ENCODE measurements at regions not wholly inside any gene's neighbourhood (a gene's known extent, or its start where the extent isn't known, plus 50 kb on each side); places are given as distances from the start of the nearest gene placed in this dataset.

DNA sequence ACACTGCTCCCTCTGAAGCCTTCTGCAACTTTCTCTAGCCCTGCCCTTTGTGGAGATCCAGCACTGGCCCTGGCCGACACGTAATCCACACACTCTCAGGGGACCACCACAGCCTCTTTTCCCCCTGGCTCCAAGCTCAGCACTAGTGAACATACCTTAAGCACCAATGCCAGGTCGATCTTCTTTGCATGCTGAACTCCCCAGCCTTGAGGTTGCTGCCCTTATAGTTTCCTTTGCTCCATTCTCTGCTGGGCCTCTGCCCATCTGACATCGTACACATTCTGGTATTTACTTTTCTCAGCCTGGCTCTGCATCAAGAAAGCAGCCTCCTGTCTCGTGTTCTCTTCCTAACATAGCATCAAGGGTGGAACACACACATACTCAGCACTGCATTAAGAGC lies 361.5 kb downstream of the LPIN1 start:
- DNase-seq = no peak
- Mint-ChIP-seq H3K4me3 (ENCODE audit: unreplicated experiment) (no peak overlapping the region), H3K9me3 (ENCODE audit: unreplicated experiment) (no peaks in the 10 kb centered on the region), H3K27ac (ENCODE audit: unreplicated experiment) (no peak overlapping the region), H3K4me1 (ENCODE audit: low read depth, unreplicated experiment) (no peaks in the 10 kb centered on the region), H3K27me3 (ENCODE audit: unreplicated experiment) (no peaks in the 10 kb centered on the region), H3K36me3 (ENCODE audit: unreplicated experiment) (no peaks in the 10 kb centered on the region)
- TF ChIP-seq, protein P1, sequence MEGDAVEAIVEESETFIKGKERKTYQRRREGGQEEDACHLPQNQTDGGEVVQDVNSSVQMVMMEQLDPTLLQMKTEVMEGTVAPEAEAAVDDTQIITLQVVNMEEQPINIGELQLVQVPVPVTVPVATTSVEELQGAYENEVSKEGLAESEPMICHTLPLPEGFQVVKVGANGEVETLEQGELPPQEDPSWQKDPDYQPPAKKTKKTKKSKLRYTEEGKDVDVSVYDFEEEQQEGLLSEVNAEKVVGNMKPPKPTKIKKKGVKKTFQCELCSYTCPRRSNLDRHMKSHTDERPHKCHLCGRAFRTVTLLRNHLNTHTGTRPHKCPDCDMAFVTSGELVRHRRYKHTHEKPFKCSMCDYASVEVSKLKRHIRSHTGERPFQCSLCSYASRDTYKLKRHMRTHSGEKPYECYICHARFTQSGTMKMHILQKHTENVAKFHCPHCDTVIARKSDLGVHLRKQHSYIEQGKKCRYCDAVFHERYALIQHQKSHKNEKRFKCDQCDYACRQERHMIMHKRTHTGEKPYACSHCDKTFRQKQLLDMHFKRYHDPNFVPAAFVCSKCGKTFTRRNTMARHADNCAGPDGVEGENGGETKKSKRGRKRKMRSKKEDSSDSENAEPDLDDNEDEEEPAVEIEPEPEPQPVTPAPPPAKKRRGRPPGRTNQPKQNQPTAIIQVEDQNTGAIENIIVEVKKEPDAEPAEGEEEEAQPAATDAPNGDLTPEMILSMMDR (IDR thresholded peaks at IDR 0.05; ENCODE audit: partially characterized antibody, unreplicated experiment) = no peak

DNA sequence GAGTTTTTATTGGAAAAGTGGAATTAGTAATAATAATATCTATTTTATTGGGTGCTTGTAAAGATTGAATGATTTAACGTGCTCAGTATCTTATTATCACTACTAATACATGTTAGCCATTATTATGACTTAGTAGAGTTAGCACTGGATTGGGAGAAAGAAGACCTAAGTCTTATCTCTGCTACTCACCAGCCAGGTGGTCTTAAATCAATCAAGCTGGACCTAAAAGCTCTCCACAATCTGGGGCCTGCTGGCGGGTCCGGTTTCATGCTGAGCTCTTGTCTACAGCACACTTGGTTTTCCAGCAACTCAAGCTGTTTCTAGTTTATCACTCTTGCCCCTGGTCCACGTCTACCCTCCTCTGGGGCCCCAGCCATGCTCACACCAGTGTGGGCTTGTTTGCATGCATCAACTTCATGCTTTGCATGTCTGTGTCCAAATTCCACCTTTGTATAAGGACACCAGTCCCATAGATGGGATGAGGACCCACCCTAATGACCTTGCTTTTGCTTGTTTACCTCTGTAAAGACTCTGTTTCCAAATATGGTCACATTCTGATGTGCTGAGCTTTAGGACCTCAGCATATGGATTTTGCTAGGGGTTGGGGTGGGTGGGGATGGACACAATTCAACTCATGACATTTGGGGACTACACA lies 363.1 kb downstream of the LPIN1 start:
- no peak for DNase-seq
- no peak overlapping the region for H3K27ac Mint-ChIP-seq (ENCODE audit: unreplicated experiment)

DNA sequence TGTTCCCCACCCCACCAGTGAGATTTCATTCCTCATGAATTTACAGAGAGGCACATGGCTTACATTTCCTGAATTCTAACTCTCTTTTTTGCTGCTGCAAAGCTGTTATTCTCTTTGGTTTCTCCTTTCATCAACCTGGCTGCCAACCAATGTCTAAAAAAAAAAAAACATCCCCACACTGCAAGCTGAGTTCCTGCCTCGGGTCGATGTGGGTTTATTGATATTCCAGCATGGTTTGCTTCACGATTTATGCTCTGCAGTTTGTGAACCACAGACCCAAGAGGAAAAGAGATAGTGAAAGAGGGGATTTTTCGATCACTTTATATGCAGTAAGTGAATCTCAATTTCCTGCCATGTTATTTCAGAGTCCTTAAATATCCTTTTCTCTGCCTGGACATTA lies 363.6 kb downstream of the LPIN1 start:
- Mint-ChIP-seq H3K4me1 (ENCODE audit: low read depth, unreplicated experiment) (no peaks in the 10 kb centered on the region), H3K36me3 (ENCODE audit: unreplicated experiment) (no peaks in the 10 kb centered on the region), H3K27me3 (ENCODE audit: unreplicated experiment) (no peaks in the 10 kb centered on the region), H3K9me3 (ENCODE audit: unreplicated experiment) (no peaks in the 10 kb centered on the region), H3K27ac (ENCODE audit: unreplicated experiment) (no peak overlapping the region), H3K4me3 (ENCODE audit: unreplicated experiment) (no peak overlapping the region)
- TF ChIP-seq, protein P1 (IDR thresholded peaks at IDR 0.05; ENCODE audit: partially characterized antibody, unreplicated experiment) = no peak
- DNase-seq = no peak

More for the DNA sequence above, 363.1 kb downstream of the LPIN1 start:
- Mint-ChIP-seq H3K4me1 (ENCODE audit: low read depth, unreplicated experiment) (no peaks in the 10 kb centered on the region), H3K4me3 (ENCODE audit: unreplicated experiment) (no peak overlapping the region), H3K36me3 (ENCODE audit: unreplicated experiment) (no peaks in the 10 kb centered on the region), H3K27me3 (ENCODE audit: unreplicated experiment) (no peaks in the 10 kb centered on the region), H3K9me3 (ENCODE audit: unreplicated experiment) (no peaks in the 10 kb centered on the region)
- TF ChIP-seq, protein P1 (IDR thresholded peaks at IDR 0.05; ENCODE audit: partially characterized antibody, unreplicated experiment) = no peak

DNA sequence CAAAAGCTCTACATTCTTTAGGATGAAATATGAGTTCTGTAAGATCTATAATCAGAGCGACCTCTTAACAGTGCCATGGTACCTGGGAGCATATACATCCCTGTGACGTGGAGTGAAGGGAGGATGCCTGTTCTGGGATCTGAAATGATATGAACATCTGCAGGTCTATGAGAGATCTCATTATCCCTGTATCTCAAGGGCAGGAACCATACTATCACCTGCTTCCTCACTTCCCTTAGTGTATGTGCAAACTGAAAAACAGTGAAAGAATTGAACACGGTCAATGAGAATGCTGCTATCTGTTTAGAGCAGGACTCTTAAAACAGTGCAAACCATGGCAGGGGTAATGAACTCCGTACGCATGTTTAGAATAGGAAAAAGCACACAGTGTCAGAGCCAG lies 364.0 kb downstream of the LPIN1 start:
- no peak overlapping the region for H3K4me3 Mint-ChIP-seq (ENCODE audit: unreplicated experiment)
- H3K27me3 Mint-ChIP-seq (ENCODE audit: unreplicated experiment) = no peaks in the 10 kb centered on the region
- TF ChIP-seq, protein P1 (IDR thresholded peaks at IDR 0.05; ENCODE audit: partially characterized antibody, unreplicated experiment) = no peak
- no peak overlapping the region for H3K27ac Mint-ChIP-seq (ENCODE audit: unreplicated experiment)
- no peak for DNase-seq
- no peaks in the 10 kb centered on the region for H3K36me3 Mint-ChIP-seq (ENCODE audit: unreplicated experiment)
- H3K9me3 Mint-ChIP-seq (ENCODE audit: unreplicated experiment) = no peaks in the 10 kb centered on the region
- H3K4me1 Mint-ChIP-seq (ENCODE audit: low read depth, unreplicated experiment) = no peaks in the 10 kb centered on the region

DNA sequence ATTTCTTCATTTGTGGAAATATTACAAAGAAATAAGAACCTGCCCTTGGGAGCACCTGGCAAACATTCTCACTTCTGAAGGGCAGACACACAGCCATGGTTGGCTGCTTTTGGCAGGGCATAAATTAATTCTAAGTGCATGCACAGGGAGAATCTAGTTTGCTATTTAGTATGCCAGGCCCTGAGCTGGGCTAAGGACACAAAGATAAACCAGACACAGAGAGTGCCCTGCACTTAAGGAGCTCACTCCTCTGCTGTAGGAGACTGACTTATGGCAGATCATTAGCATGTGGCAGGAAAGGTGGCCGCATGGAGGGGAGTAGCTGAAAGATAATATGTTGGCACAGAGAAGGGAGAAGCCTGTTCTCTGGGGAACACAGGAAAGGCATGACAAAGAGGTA lies 367.0 kb downstream of the LPIN1 start:
- no peak overlapping the region for H3K27ac Mint-ChIP-seq (ENCODE audit: unreplicated experiment)
- H3K9me3 Mint-ChIP-seq (ENCODE audit: unreplicated experiment) = no peaks in the 10 kb centered on the region
- DNase-seq = no peak
- no peak overlapping the region for H3K4me3 Mint-ChIP-seq (ENCODE audit: unreplicated experiment)
- H3K4me1 Mint-ChIP-seq (ENCODE audit: low read depth, unreplicated experiment) = no peaks in the 10 kb centered on the region
- H3K27me3 Mint-ChIP-seq (ENCODE audit: unreplicated experiment) = peaks cover 2% of the 10 kb centered on the region
- TF ChIP-seq, protein P1 (IDR thresholded peaks at IDR 0.05; ENCODE audit: partially characterized antibody, unreplicated experiment) = no peak
- no peaks in the 10 kb centered on the region for H3K36me3 Mint-ChIP-seq (ENCODE audit: unreplicated experiment)
